WTC11 (cell line): ENCODE measurements at regions not wholly inside any gene's neighbourhood (a gene's known extent, or its start where the extent isn't known, plus 50 kb on each side); places are given as distances from the start of the nearest gene placed in this dataset.

Experiments used
- ATF2 ChIP-seq: sonication (generic); formaldehyde crosslinking; IDR thresholded peaks from 2 replicates; pipeline ENCODE4 v1.8.1; 2022; ENCODE audit warnings: low read depth, missing genetic modification reagents, borderline replicate concordance
- CREB1 ChIP-seq: sonication (generic); formaldehyde crosslinking; IDR thresholded peaks from 2 replicates; pipeline ENCODE4 v1.8.0; 2023; ENCODE audit warnings: mild to moderate bottlenecking, missing genetic modification reagents
- GABPB1 ChIP-seq: sonication (generic); formaldehyde crosslinking; IDR thresholded peaks from 2 replicates; pipeline ENCODE4 v1.8.1; 2023; ENCODE audit warnings: mild to moderate bottlenecking, missing genetic modification reagents
- GTF2I ChIP-seq: fragments of 250-450 bp; sonication (Bioruptor Pico); conservative IDR thresholded peaks from 2 replicates; pipeline ENCODE4 v1.4.0; 2021; ENCODE audit warnings: mild to moderate bottlenecking
- HMGA2 ChIP-seq: fragments of 250-450 bp; sonication (Bioruptor Pico); IDR thresholded peaks from 2 replicates; pipeline ENCODE4 v1.4.0; 2021; ENCODE audit warnings: mild to moderate bottlenecking, moderate library complexity
- MAX ChIP-seq: sonication (generic); formaldehyde crosslinking; IDR thresholded peaks from 2 replicates; pipeline ENCODE4 v1.8.0; 2022; ENCODE audit warnings: mild to moderate bottlenecking, missing genetic modification reagents
- MYBL2 ChIP-seq: sonication (generic); formaldehyde crosslinking; IDR thresholded peaks from 2 replicates; pipeline ENCODE4 v1.8.1; 2023; ENCODE audit warnings: mild to moderate bottlenecking, moderate library complexity, missing genetic modification reagents
- NFYB ChIP-seq: sonication (generic); formaldehyde crosslinking; conservative IDR thresholded peaks from 2 replicates; pipeline ENCODE4 v1.8.0; 2022; ENCODE audit warnings: low read depth, missing genetic modification reagents
- NR1H2 ChIP-seq: sonication (generic); formaldehyde crosslinking; IDR thresholded peaks from 2 replicates; pipeline ENCODE4 v1.9.0; 2021; ENCODE audit warnings: mild to moderate bottlenecking, moderate library complexity, missing genetic modification reagents
- NR2C2 ChIP-seq: sonication (generic); formaldehyde crosslinking; IDR thresholded peaks from 2 replicates; pipeline ENCODE4 v1.8.0; 2022; ENCODE audit warnings: mild to moderate bottlenecking, missing genetic modification reagents
- PREB ChIP-seq: sonication (generic); formaldehyde crosslinking; IDR thresholded peaks from 2 replicates; pipeline ENCODE4 v1.8.1; 2022; ENCODE audit warnings: mild to moderate bottlenecking, missing genetic modification reagents, moderate library complexity, borderline replicate concordance
- SOX15 ChIP-seq: fragments of 250-450 bp; sonication (Bioruptor Pico); IDR thresholded peaks from 2 replicates; pipeline ENCODE4 v1.9.0; 2021; ENCODE audit warnings: mild to moderate bottlenecking
- SP1 ChIP-seq: sonication (generic); formaldehyde crosslinking; conservative IDR thresholded peaks from 2 replicates; pipeline ENCODE4 v1.8.1; 2022; ENCODE audit warnings: missing genetic modification reagents
- USF2 ChIP-seq: sonication (generic); formaldehyde crosslinking; IDR thresholded peaks from 2 replicates; pipeline ENCODE4 v1.8.1; 2023; ENCODE audit warnings: mild to moderate bottlenecking, missing genetic modification reagents, moderate library complexity
- ZNF121 ChIP-seq: sonication (generic); formaldehyde crosslinking; IDR thresholded peaks from 2 replicates; pipeline ENCODE4 v1.8.0; 2023; ENCODE audit warnings: missing genetic modification reagents
- ZNF219 ChIP-seq: sonication (generic); formaldehyde crosslinking; IDR thresholded peaks from 2 replicates; pipeline ENCODE4 v1.8.0; 2023; ENCODE audit warnings: missing genetic modification reagents, mild to moderate bottlenecking, borderline replicate concordance
- ZNF396 ChIP-seq: fragments of 250-450 bp; sonication (Bioruptor Pico); IDR thresholded peaks from 2 replicates; pipeline ENCODE4 v1.8.0; 2021; ENCODE audit warnings: mild to moderate bottlenecking, moderate library complexity, borderline replicate concordance
- ZNF423 ChIP-seq: fragments of 250-450 bp; sonication (Bioruptor Pico); IDR thresholded peaks from 2 replicates; pipeline ENCODE4 v2.1.2; 2022; ENCODE audit warnings: mild to moderate bottlenecking, moderate library complexity
- ZSCAN18 ChIP-seq: fragments of 250-450 bp; sonication (Bioruptor Pico); IDR thresholded peaks from 2 replicates; pipeline ENCODE4 v2.1.2; 2022; ENCODE audit warnings: mild to moderate bottlenecking, moderate library complexity
- TF ChIP-seq, protein P1 (sequence below): sonication (generic); formaldehyde crosslinking; conservative IDR thresholded peaks from 2 replicates; pipeline ENCODE4 v1.8.1; 2022; ENCODE audit warnings: mild to moderate bottlenecking, missing genetic modification reagents
- TF ChIP-seq, protein P2 (sequence below): sonication (generic); formaldehyde crosslinking; IDR thresholded peaks from 2 replicates; pipeline ENCODE4 v1.8.1; 2023; ENCODE audit warnings: mild to moderate bottlenecking, missing genetic modification reagents, moderate library complexity
- TF ChIP-seq, protein P3 (sequence below): sonication (generic); formaldehyde crosslinking; IDR thresholded peaks from 2 replicates; pipeline ENCODE4 v1.8.0; 2022; ENCODE audit warnings: mild to moderate bottlenecking, missing genetic modification reagents
- TF ChIP-seq, protein P4 (sequence below): sonication (generic); formaldehyde crosslinking; IDR thresholded peaks from 2 replicates; pipeline ENCODE4 v1.8.1; 2023; ENCODE audit warnings: mild to moderate bottlenecking, missing genetic modification reagents

- TF ChIP-seq ZNF219 (CRISPR knock-in tag) (no peak), NFYB (CRISPR knock-in tag) (peak; percentile 63), PREB (no peak), GABPB1 (CRISPR knock-in tag) (no peak), NR1H2 (CRISPR knock-in tag) (no peak), SOX15 (CRISPR knock-in tag) (no peak), ZNF121 (CRISPR knock-in tag) (no peak), HMGA2 (CRISPR knock-in tag) (no peak), ZNF423 (CRISPR knock-in tag) (no peak), ZNF396 (CRISPR knock-in tag) (no peak), SP1 (no peak), ATF2 (CRISPR knock-in tag) (no peak), USF2 (CRISPR knock-in tag) (peak; percentile 84), NR2C2 (no peak), MYBL2 (CRISPR knock-in tag) (no peak), GTF2I (peak; percentile 84; the same call in 1 of the 2 replicates), MAX (CRISPR knock-in tag) (0 out of 2 replicates have a peak, but pooled peaks have one; percentile 22), ZSCAN18 (no peak), CREB1 (CRISPR knock-in tag) (no peak)
- TF ChIP-seq, protein P1, sequence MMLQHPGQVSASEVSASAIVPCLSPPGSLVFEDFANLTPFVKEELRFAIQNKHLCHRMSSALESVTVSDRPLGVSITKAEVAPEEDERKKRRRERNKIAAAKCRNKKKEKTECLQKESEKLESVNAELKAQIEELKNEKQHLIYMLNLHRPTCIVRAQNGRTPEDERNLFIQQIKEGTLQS (CRISPR knock-in tag), result no peak
- TF ChIP-seq, protein P2, sequence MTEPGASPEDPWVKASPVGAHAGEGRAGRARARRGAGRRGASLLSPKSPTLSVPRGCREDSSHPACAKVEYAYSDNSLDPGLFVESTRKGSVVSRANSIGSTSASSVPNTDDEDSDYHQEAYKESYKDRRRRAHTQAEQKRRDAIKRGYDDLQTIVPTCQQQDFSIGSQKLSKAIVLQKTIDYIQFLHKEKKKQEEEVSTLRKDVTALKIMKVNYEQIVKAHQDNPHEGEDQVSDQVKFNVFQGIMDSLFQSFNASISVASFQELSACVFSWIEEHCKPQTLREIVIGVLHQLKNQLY (CRISPR knock-in tag), result no peak
- TF ChIP-seq, protein P3, sequence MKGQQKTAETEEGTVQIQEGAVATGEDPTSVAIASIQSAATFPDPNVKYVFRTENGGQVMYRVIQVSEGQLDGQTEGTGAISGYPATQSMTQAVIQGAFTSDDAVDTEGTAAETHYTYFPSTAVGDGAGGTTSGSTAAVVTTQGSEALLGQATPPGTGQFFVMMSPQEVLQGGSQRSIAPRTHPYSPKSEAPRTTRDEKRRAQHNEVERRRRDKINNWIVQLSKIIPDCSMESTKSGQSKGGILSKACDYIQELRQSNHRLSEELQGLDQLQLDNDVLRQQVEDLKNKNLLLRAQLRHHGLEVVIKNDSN, result peak; percentile 74; the same call in 1 of the 2 replicates
- TF ChIP-seq, protein P4, sequence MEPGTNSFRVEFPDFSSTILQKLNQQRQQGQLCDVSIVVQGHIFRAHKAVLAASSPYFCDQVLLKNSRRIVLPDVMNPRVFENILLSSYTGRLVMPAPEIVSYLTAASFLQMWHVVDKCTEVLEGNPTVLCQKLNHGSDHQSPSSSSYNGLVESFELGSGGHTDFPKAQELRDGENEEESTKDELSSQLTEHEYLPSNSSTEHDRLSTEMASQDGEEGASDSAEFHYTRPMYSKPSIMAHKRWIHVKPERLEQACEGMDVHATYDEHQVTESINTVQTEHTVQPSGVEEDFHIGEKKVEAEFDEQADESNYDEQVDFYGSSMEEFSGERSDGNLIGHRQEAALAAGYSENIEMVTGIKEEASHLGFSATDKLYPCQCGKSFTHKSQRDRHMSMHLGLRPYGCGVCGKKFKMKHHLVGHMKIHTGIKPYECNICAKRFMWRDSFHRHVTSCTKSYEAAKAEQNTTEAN (CRISPR knock-in tag), result no peak
Measured at GRCh38 chr20:51172558-51173428, 149.9 kb upstream of the KCNG1 start (continued).
